Heart left ventricle (tissue), 16 donors: ENCODE measurements at regions not wholly inside any gene's neighbourhood (a gene's known extent, or its start where the extent isn't known, plus 50 kb on each side); places are given as distances from the start of the nearest gene placed in this dataset.
A peak's percentile ranks its signal among the peaks of the same experiment; 100 is the strongest.

Experiments
- ATAC-seq, 4 donors: fragments of 200-7000 bp; cut with Tn5 transposase; one replicate each; pipeline ENCODE4 v1.9.1; 2020 to 2022; ENCODE audit warnings: moderate library complexity in 4 of 4, mild to moderate bottlenecking in 3 of 4, moderate number of reproducible peaks in 1 of 4
- DNase-seq, 5 donors: peaks; one replicate each; pipeline ENCODE4 v3.0.0-alpha.2; 2020
- H3K27ac ChIP-seq, 12 donors: fragments of 200-600 bp; sonication (generic) in 4 of 12; one replicate each; pipeline versions ENCODE4 v1.5.0 to v1.8.0; 2016 to 2022; ENCODE audit warnings: mild to moderate bottlenecking in 2 of 12
- H3K27me3 ChIP-seq, 9 donors: fragments of 200-600 bp; sonication (generic) in 2 of 9; one replicate each; pipeline versions ENCODE4 v1.5.1 to v1.8.0; 2016 to 2022; ENCODE audit warnings: mild to moderate bottlenecking in 3 of 9
- H3K36me3 ChIP-seq, 9 donors: fragments of 200-600 bp; sonication (generic) in 2 of 9; one replicate each; pipeline versions ENCODE4 v1.5.0 to v1.8.0; 2018 to 2022; ENCODE audit warnings: mild to moderate bottlenecking in 2 of 9
- H3K4me1 ChIP-seq, 12 donors: fragments of 200-600 bp; sonication (generic) in 4 of 12; one replicate each; pipeline versions ENCODE4 v1.5.0 to v1.8.0; 2016 to 2022; ENCODE audit warnings: mild to moderate bottlenecking in 3 of 12
- H3K4me3 ChIP-seq, 12 donors: fragments of 200-600 bp; sonication (generic) in 4 of 12; one replicate each; pipeline versions ENCODE4 v1.5.0 to v1.8.0; 2017 to 2022; ENCODE audit warnings: mild to moderate bottlenecking in 9 of 12, moderate library complexity in 4 of 12
- H3K9me3 ChIP-seq, 12 donors: fragments of 200-600 bp; sonication (generic) in 4 of 12; one replicate each; pipeline versions ENCODE4 v1.5.0 to v1.8.0; 2016 to 2022; ENCODE audit warnings: mild to moderate bottlenecking in 1 of 12
- CTCF ChIP-seq, 12 donors: fragments of 200-600 bp; sonication (generic) in 4 of 12; IDR thresholded peaks; one replicate each; pipeline versions ENCODE4 v1.5.0 to v1.8.0; 2018 to 2022; ENCODE audit warnings: antibody characterized with exemption in 12 of 12, mild to moderate bottlenecking in 5 of 12
- POLR2A ChIP-seq, 2 donors: fragments of 450-650 bp; IDR thresholded peaks; one replicate each; pipeline ENCODE4 v1.6.1; 2017; ENCODE audit warnings: antibody characterized with exemption in 2 of 2, mild to moderate bottlenecking in 2 of 2, moderate library complexity in 2 of 2
- WGBS, 4 donors: extraction: QIAGEN DNeasy Blood & Tissue Kit in 2 of 4; methylation state at CpG; one replicate each; pipeline versions ENCODE4 v1.1.5 to v1.1.7; 2013 to 2018; 5-methylcytosine and 5-hydroxymethylcytosine counted together
- intact Hi-C, 10 donors: fragments of 100-400 bp; cut with DNase I; formaldehyde crosslinking; loops; one replicate each; pipeline versions ENCODE4 v1.11.1 to v1.14.2; 2022
- donor health status: ischemic (EF 13 %, LVEDD 7.1; RV severe dilation, severe dysfunction).
- donor health status: healthy with polysubstance abuse.
- donor health status: DM: no; HTN: yes; CAD: no.
- donor health status: DM: no; HTN: no; CAD: no.
- donor health status: ischemic (EF 25% LVEDD 6.9; RV normal size, moderate dysfunction).
- donor health status: ischemic (EF 25% LVEDD 5.7; RV mildly dilated, moderate dysfunction).
- donor health status: healthy.
- donor health status: DM: yes; HTN: yes; CAD: no.
- donor health status: ischemic (EF 35%, LVEDD 5.7; RV mildly dilated, moderate dysfunction).
- donor health status: nonischemic (EF 11% LVEDD 7.7; RV severe dilation, severe dysfunction).
- donor health status: DM: yes; HTN: yes; CAD: no.
- donor health status: PGD.
- donor health status: ischemic (EF 29% LVEDD 5.4; RV normal size, mild dysfunction).
- donor health status: nonischemic (EF 23%, LVEDD 6.1; RV moderate dilation, normal function).

GRCh38 chr1:232414100-232414499 is 215.8 kb downstream of the SIPA1L2 start:
- intact Hi-C loops: loop anchor here in 1 of 10 donors (10.0 kb wide), 1 partner anchor 379 kb away; no protein-coding TSS in a partner anchor
- no peak overlapping the region for H3K27ac ChIP-seq
- ATAC-seq (peak in 3 of 4 donors; percentile 13 to 49 (median 39)), DNase-seq (no peak)
- no peaks in the 10 kb centered on the region for H3K4me1 ChIP-seq
- no peaks in the 10 kb centered on the region for H3K27me3 ChIP-seq
- H3K36me3 ChIP-seq: peaks cover 0 to 92% (median 54%) of the 10 kb centered on the region in 9 donors
- H3K4me3 ChIP-seq: no peak overlapping the region
- 86 to 93% (median 90%) methylated on average over 7 of the region's 7 CpGs for WGBS, 4 donors
- peaks cover 0 to 18% (median 9%) of the 10 kb centered on the region in 12 donors for H3K9me3 ChIP-seq
- no peak for TF ChIP-seq POLR2A (IDR thresholded peaks at IDR 0.05)
- TF ChIP-seq CTCF (IDR thresholded peaks at IDR 0.05): no peak

DNA sequence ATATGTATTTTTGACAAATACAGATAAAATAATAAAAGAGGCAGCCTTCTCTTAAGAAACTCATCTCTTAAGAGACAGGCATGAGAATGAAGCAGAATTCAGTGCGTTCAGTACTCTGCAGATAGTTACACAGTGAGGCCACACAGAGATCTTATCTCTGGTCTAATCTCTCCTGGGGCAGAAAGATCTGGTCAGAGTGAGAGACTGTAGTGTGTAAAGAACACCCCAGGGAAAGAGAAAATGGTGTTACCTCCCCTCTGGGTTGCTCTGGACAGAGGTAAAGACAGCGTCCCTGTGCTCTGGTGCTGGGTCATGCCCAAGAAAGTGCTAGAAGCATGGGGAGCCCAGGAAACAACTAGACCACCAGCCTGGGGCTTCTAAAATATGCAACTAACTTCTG is 216.3 kb downstream of the SIPA1L2 start:
- ATAC-seq (peak in 2 of 4 donors; percentile 7 to 31), DNase-seq (no peak)
- Histone ChIP-seq H3K4me3 (no peak overlapping the region), H3K9me3 (peaks cover 0 to 22% (median 9%) of the 10 kb centered on the region in 12 donors), H3K36me3 (peaks cover 0 to 92% (median 54%) of the 10 kb centered on the region in 9 donors), H3K27me3 (no peaks in the 10 kb centered on the region), H3K4me1 (no peaks in the 10 kb centered on the region), H3K27ac (no peak overlapping the region)
- 87 to 94% (median 91%) methylated on average over 2 of the region's 2 CpGs for WGBS, 4 donors
- intact Hi-C loops: loop anchor here in 1 of 10 donors (10.0 kb wide), 1 partner anchor 379 kb away; no protein-coding TSS in a partner anchor
- TF ChIP-seq CTCF (IDR thresholded peaks at IDR 0.05) (no peak), POLR2A (IDR thresholded peaks at IDR 0.05) (no peak)

DNA sequence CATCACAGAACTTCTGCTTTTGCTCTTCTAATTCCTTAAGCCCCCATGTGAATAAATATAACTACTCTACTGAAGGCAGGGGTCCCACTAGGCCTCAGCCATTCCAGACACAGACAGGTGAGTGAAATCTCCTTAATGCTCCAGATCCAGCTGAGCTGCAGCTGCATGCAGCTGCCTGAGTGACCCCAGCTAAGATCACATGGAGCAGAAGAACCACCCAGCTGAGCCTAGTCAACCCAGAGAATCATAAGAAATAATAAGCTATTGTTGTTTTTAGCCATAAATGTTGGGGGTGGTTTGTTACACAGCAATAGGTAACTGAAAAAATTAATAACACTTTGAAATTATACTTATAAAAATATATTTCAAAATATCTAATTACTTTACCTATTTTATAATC is 220.3 kb downstream of the SIPA1L2 start:
- peaks cover 0 to 57% (median 28%) of the 10 kb centered on the region in 9 donors for H3K36me3 ChIP-seq
- intact Hi-C loops: loop anchor here in 4 of 10 donors (10.0 kb wide), 1 partner anchor 545 kb away; no protein-coding TSS in a partner anchor
- no peak for TF ChIP-seq POLR2A (IDR thresholded peaks at IDR 0.05)
- TF ChIP-seq CTCF (IDR thresholded peaks at IDR 0.05): no peak
- DNase-seq: no peak
- no peaks in the 10 kb centered on the region for H3K27me3 ChIP-seq
- H3K4me3 ChIP-seq: no peak overlapping the region
- H3K27ac ChIP-seq: no peak overlapping the region
- H3K9me3 ChIP-seq: peaks cover 0 to 22% (median 9%) of the 10 kb centered on the region in 12 donors
- ATAC-seq: no peak
- peaks cover 0 to 17% (median 1%) of the 10 kb centered on the region in 12 donors for H3K4me1 ChIP-seq

- H3K27ac ChIP-seq: no peak overlapping the region
- no peak overlapping the region for H3K4me3 ChIP-seq
- H3K9me3 ChIP-seq: peaks cover 0 to 22% (median 9%) of the 10 kb centered on the region in 12 donors
- DNase-seq (no peak), ATAC-seq (no peak)
- H3K27me3 ChIP-seq: no peaks in the 10 kb centered on the region
- peaks cover 0 to 33% (median 5%) of the 10 kb centered on the region in 12 donors for H3K4me1 ChIP-seq
- TF ChIP-seq POLR2A (IDR thresholded peaks at IDR 0.05): no peak
- TF ChIP-seq CTCF (IDR thresholded peaks at IDR 0.05): no peak
- intact Hi-C loops: loop anchor here in 4 of 10 donors (10.0 kb wide), 1 partner anchor 542 kb away; no protein-coding TSS in a partner anchor
- H3K36me3 ChIP-seq: peaks cover 0 to 54% (median 24%) of the 10 kb centered on the region in 9 donors
These were observed 222.8 kb downstream of the SIPA1L2 start for GRCh38 chr1:232407120-232407519.
